ENCODE measurements at regions not wholly inside any gene's neighbourhood (a gene's known extent, or its start where the extent isn't known, plus 50 kb on each side); places are given as distances from the start of the nearest gene placed in this dataset.

DNA sequence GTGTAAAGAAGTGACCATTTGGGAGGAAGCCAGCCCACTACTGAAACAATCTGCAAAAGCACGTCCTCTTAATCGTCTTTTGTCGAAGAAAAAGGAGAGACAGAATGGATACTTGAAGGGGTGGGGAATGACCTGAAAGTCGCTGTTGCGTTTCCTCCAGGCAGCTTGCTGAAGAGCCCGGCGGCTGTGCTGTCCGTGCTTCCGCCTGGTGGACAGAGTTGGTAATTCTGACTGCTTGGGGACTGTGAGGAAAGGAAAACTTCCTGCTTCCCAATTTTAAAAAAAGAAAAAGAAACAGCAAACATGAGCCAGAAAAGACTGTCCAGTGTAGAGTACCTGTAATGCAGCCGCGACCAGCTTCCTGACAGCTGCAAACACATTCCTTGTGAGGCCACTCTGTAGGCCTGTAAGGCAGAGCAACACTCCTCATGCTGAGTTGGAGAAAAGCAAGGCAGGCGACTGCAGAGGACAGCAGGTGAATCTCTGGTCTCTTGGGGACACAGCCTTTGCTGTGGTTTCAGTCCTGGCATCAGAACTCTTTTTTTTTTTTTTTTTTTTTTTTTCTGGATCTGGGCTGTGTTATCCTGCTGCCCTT is 251.1 kb upstream of the TBX18 start:
- Histone ChIP-seq H3K4me1 (ENCODE audit: insufficient read depth, low read length, severe bottlenecking) (no peaks in the 10 kb centered on the region), H3K4me2 (ENCODE audit: low read length) (no peak overlapping the region), H3K36me3 (ENCODE audit: insufficient read depth, low read length) (no peaks in the 10 kb centered on the region), H3K9ac (ENCODE audit: low read length) (no peak overlapping the region), H3K9me2 (ENCODE audit: low read depth, low read length) (no peaks in the 10 kb centered on the region), H3F3A (ENCODE audit: insufficient read depth, low read length) (no peaks in the 10 kb centered on the region), H3K27ac (ENCODE audit: low read depth, low read length, poor library complexity, severe bottlenecking) (no peak overlapping the region), H3K79me2 (ENCODE audit: insufficient read depth, low read length) (no peaks in the 10 kb centered on the region), H4K20me1 (ENCODE audit: insufficient read depth, low read length) (no peaks in the 10 kb centered on the region), H3K9me3 (ENCODE audit: low read length) (no peaks in the 10 kb centered on the region), H2AFZ (ENCODE audit: low read length) (no peak overlapping the region), H3K27me3 (ENCODE audit: insufficient read depth, low read length) (no peaks in the 10 kb centered on the region), H3K4me3 (ENCODE audit: low read depth, low read length, poor library complexity, severe bottlenecking) (no peak overlapping the region)
- TF ChIP-seq, protein P1, sequence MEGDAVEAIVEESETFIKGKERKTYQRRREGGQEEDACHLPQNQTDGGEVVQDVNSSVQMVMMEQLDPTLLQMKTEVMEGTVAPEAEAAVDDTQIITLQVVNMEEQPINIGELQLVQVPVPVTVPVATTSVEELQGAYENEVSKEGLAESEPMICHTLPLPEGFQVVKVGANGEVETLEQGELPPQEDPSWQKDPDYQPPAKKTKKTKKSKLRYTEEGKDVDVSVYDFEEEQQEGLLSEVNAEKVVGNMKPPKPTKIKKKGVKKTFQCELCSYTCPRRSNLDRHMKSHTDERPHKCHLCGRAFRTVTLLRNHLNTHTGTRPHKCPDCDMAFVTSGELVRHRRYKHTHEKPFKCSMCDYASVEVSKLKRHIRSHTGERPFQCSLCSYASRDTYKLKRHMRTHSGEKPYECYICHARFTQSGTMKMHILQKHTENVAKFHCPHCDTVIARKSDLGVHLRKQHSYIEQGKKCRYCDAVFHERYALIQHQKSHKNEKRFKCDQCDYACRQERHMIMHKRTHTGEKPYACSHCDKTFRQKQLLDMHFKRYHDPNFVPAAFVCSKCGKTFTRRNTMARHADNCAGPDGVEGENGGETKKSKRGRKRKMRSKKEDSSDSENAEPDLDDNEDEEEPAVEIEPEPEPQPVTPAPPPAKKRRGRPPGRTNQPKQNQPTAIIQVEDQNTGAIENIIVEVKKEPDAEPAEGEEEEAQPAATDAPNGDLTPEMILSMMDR (IDR thresholded peaks at IDR 0.05; ENCODE audit: low read length), result no peak
- no peak for TF ChIP-seq EZH2 (IDR thresholded peaks at IDR 0.05; ENCODE audit: borderline replicate concordance, low read length)

DNA sequence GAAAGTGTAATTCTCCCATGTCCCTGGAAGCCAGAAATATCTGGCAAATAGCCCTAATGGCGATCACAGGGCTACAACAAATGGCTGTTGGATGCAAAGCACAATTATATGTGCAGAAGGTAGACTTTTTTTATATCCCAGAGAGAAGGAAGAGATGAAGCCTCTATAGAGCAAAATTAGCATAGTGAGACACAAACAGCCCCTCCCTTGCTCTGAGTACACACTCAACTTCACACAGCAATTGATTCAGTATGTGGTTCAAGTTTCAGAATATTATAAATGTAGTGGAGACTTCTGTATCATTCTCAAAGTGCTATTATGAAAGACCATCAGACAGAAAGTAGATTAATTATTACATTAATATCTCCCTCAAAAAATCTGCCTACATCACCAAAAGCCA is 246.5 kb upstream of the TBX18 start:
- TF ChIP-seq, protein P1 (IDR thresholded peaks at IDR 0.05; ENCODE audit: low read length), result no peak
- Histone ChIP-seq H3K9me2 (ENCODE audit: low read depth, low read length) (no peaks in the 10 kb centered on the region), H3K27ac (ENCODE audit: low read depth, low read length, poor library complexity, severe bottlenecking) (no peak overlapping the region), H3K79me2 (ENCODE audit: insufficient read depth, low read length) (no peaks in the 10 kb centered on the region), H3K27me3 (ENCODE audit: insufficient read depth, low read length) (no peaks in the 10 kb centered on the region), H3K36me3 (ENCODE audit: insufficient read depth, low read length) (no peaks in the 10 kb centered on the region), H4K20me1 (ENCODE audit: insufficient read depth, low read length) (no peaks in the 10 kb centered on the region), H2AFZ (ENCODE audit: low read length) (no peak overlapping the region), H3K9ac (ENCODE audit: low read length) (no peak overlapping the region), H3K4me2 (ENCODE audit: low read length) (no peak overlapping the region), H3F3A (ENCODE audit: insufficient read depth, low read length) (no peaks in the 10 kb centered on the region), H3K4me1 (ENCODE audit: insufficient read depth, low read length, severe bottlenecking) (no peaks in the 10 kb centered on the region), H3K9me3 (ENCODE audit: low read length) (no peaks in the 10 kb centered on the region), H3K4me3 (ENCODE audit: low read depth, low read length, poor library complexity, severe bottlenecking) (no peak overlapping the region)

DNA sequence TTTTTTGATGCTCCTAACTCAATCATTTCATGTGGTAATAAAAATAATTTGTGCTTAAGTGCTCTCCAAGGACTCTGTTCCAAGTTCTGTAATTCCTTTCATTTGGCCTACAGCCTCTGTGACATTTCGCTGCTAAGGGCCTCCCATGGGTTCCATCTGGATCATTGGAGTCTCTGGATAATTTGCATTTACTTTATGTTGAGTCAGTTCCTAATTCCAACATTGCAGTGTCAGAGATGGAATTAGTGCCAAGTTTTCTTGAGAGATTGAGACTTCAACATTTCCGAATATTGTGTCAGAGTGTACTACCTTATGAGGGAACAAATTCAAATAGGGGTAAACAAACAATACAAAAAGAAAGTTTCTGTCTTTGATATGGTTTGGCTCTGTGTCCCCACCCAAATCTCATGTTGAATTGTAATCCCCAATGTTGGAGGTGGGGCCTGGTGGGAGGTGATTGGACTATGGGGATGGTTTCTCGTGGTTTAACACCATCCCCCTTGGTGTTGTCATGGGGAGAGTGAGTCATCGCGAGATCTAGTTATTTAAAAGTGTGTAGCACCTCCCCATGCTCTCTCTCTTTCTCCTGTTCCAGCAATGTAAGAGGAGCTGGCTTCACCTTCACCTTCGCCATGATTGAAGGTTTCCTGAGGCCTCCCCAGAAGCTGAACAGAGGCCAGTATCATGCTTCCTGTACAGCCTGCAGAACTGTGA is 244.1 kb upstream of the TBX18 start:
- no peaks in the 10 kb centered on the region for H3K27me3 ChIP-seq (ENCODE audit: insufficient read depth, low read length)
- no peaks in the 10 kb centered on the region for H3K79me2 ChIP-seq (ENCODE audit: insufficient read depth, low read length)
- H3K9me3 ChIP-seq (ENCODE audit: low read length), result no peaks in the 10 kb centered on the region
- no peaks in the 10 kb centered on the region for H3K4me1 ChIP-seq (ENCODE audit: insufficient read depth, low read length, severe bottlenecking)
- H3F3A ChIP-seq (ENCODE audit: insufficient read depth, low read length), result no peaks in the 10 kb centered on the region
- no peak overlapping the region for H3K9ac ChIP-seq (ENCODE audit: low read length)
- no peak overlapping the region for H3K4me3 ChIP-seq (ENCODE audit: low read depth, low read length, poor library complexity, severe bottlenecking)
- H2AFZ ChIP-seq (ENCODE audit: low read length), result no peak overlapping the region
- no peak overlapping the region for H3K4me2 ChIP-seq (ENCODE audit: low read length)
- H3K27ac ChIP-seq (ENCODE audit: low read depth, low read length, poor library complexity, severe bottlenecking), result no peak overlapping the region
- H4K20me1 ChIP-seq (ENCODE audit: insufficient read depth, low read length), result no peaks in the 10 kb centered on the region
- no peaks in the 10 kb centered on the region for H3K9me2 ChIP-seq (ENCODE audit: low read depth, low read length)
- TF ChIP-seq EZH2 (IDR thresholded peaks at IDR 0.05; ENCODE audit: borderline replicate concordance, low read length), result no peak
- TF ChIP-seq, protein P1 (IDR thresholded peaks at IDR 0.05; ENCODE audit: low read length), result no peak
- no peaks in the 10 kb centered on the region for H3K36me3 ChIP-seq (ENCODE audit: insufficient read depth, low read length)
